Fibroblast of the aortic adventitia (primary cell): ENCODE measurements at regions not wholly inside any gene's neighbourhood (a gene's known extent, or its start where the extent isn't known, plus 50 kb on each side); places are given as distances from the start of the nearest gene placed in this dataset.

Experiments used
- DNase-seq: peaks from one replicate; pipeline ENCODE4 v3.0.0-alpha.2; 2010; ENCODE audit warnings: low read depth
- H3K4me3 ChIP-seq: 2 replicates; pipeline ENCODE4 v1.5.1; 2011; ENCODE audit warnings: low read depth, mild to moderate bottlenecking, control low read depth, low read length, moderate library complexity
- CTCF ChIP-seq: IDR thresholded peaks from 2 replicates; pipeline ENCODE4 v1.5.1; 2011; ENCODE audit warnings: mild to moderate bottlenecking, low read length, control low read depth, inconsistent platforms; ENCODE audit not compliant: insufficient read depth

DNA sequence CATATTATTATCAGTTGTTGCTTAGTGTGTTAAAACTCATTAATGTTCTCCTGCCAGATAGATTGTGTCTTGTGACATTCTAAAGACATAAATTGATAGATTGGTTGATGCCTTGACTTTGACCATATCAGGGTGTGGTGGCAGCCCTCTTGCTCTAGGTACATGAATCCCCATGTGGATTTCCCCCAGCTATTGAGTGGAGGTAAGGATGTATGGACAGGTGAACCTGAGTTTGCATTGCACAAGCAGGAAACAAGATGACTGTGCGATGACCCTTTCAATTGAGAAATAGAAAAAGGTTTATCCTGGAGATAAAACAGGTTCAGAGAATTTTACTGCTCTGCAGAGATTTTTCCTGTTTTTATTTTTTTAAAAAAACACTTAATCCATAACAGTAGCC lies 619.2 kb downstream of the SPRY1 start:
- no peak overlapping the region for H3K4me3 ChIP-seq
- DNase-seq = no peak
- no peak for TF ChIP-seq CTCF

DNA sequence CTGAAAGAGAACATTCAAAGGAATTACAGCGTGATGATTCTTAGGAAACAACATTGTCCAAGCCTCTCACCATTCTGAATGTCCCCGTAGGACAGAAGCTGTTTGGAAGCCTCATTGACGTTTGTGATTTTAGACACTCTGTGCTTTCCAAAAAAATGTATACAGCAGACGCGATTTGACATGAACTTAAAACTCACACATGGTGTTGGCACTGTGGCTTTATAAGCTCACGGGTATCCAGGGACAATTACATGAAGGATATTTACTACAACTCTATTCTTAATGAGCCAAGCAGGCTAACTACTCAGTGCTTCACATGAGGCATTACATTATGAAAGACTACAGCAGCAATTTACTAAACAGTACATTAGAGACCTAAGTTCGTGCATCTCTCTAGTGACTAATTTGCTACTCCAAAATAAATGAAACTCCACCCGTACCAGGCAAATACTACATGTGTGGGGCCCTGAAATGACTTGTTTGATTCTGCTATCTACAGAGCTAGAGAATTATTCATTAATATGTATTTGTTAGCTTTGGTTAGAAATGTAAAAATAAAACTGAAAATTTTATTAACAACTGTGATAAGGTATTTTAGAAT lies 620.7 kb downstream of the SPRY1 start:
- DNase-seq = no peak
- TF ChIP-seq CTCF = no peak
- no peak overlapping the region for H3K4me3 ChIP-seq

DNA sequence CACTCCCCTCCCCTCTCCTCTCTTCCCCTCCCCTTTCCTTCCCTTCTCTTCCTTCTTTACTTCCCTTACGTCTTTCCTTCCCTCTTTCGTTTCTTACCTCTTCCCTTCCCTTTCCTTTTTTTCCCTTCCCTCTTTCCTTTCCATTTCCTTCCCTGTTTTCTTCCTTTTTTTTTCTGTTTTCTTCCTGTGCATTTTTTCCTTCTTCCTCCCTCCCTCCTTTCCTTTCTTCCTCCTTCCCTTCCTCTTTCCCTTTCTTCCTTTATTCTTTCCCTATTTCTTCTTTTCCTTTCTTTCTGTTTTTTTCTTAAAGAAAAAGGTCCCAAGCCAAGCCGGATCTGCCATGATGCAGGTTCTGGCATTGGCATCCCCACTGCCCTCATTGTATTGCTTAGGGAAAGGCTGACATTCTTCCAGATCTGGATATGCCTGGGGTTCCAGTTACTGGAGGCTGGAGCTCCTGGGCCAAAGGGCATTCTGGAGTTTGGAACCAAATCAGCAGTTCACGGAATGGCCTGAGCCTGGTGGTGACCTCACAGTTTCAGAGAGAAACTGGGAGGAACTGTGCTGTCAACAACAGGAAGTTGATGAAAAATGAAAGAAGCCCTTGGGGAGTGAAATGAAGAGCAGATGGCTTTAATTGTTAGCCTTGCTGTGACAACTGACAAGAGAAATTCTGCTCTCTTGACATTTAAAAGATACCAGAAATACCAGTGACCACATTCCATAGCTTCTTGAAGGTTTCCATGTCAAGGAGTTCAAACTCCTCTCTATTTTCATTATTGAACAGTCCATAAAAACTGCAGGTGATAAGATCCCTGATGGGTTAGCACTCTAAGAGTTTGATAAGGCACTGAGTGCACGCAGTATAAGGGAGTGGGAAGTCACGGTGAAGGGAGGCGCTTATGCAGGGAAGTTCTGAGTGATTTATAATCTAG lies 622.1 kb downstream of the SPRY1 start:
- no peak for TF ChIP-seq CTCF
- H3K4me3 ChIP-seq = no peak overlapping the region
- DNase-seq = peak; percentile 81

- DNase-seq = peak; percentile 25
- no peak overlapping the region for H3K4me3 ChIP-seq
- no peak for TF ChIP-seq CTCF
Measured at GRCh38 chr4:124019749-124020549, 623.4 kb downstream of the SPRY1 start.

DNA sequence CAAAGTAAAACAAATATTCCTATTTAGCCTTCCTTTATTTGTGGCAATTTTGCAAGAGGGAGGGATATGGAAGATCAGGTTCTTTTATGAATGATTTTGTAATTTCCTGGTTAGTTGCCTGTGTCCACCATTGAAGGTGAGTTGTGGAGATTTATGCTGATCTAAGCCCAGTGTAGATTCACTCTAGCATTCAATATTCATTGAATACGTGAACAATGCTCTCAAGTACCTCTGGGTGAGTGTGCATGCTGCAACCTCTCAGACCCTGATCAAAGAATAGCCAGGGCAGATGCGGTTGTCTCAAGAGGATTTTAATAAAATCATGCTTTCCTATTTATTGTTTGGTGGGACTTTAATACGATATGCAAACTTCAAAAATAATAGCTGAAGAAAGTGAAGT lies 628.4 kb downstream of the SPRY1 start:
- TF ChIP-seq CTCF = no peak

DNA sequence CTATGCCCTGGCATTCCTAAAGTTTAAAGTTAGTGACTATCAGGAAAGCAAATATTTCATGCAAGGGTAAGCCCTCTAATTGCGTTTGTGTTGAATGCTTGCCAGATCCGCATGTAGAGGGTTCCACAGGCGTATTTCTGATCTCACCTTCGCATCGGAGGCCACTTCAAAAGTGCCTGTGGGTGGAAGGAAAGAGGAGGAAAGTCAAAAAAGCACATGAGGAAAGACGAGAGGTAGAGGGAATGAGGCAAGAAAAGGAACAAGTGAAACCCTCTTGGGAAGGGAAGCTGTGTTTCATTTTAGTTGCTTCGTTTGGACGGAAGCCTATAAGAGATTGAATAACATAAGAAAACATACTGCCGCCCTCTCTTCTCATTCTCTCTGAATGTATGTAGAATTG lies 628.8 kb downstream of the SPRY1 start:
- no peak overlapping the region for H3K4me3 ChIP-seq
- DNase-seq = no peak
- TF ChIP-seq CTCF = no peak

More for the DNA sequence above, 628.4 kb downstream of the SPRY1 start:
- no peak overlapping the region for H3K4me3 ChIP-seq
- DNase-seq = no peak
